Cardiac fibroblast (primary cell): ENCODE measurements at regions not wholly inside any gene's neighbourhood (a gene's known extent, or its start where the extent isn't known, plus 50 kb on each side); places are given as distances from the start of the nearest gene placed in this dataset.

Source experiments
- DNase-seq, 2 donors: peaks; one replicate each; pipeline versions ENCODE4 v3.0.0 to v3.0.0-alpha.2; 2010; ENCODE audit warnings: low read depth in 2 of 2
- H3K4me3 ChIP-seq, 2 donors: replicated peaks in 1 of 2; 1 replicate in 1 of 2; 2 replicates in 1 of 2; pipeline ENCODE4 v1.5.1; 2011; ENCODE audit warnings: low read depth in 2 of 2, low read length in 2 of 2, mild to moderate bottlenecking in 2 of 2, moderate library complexity in 1 of 2
- TF ChIP-seq, protein P1 (sequence below): IDR thresholded peaks from one replicate; pipeline ENCODE4 v1.5.1; 2011; ENCODE audit warnings: low read depth, mild to moderate bottlenecking, low read length, inconsistent platforms

DNA sequence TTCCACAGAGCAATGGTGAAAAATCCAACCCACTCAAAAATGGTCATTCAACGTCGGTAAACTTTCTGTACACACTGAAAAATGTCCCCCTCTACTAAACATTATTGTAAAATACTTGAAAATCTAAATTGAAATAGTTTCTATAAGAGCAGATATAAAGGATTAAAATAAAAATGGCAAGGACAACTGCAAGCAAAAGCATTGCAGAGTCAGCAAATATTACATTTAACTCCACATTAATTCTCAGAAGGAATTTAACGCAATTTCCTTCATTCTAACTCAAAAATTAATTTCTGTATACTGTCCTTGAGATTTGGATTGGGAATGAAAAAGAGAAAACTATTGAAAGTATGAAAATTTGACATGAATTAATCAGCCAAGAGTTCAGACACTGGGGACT lies 64.4 kb upstream of the SSBP2 start:
- no peak for DNase-seq
- TF ChIP-seq, protein P1, sequence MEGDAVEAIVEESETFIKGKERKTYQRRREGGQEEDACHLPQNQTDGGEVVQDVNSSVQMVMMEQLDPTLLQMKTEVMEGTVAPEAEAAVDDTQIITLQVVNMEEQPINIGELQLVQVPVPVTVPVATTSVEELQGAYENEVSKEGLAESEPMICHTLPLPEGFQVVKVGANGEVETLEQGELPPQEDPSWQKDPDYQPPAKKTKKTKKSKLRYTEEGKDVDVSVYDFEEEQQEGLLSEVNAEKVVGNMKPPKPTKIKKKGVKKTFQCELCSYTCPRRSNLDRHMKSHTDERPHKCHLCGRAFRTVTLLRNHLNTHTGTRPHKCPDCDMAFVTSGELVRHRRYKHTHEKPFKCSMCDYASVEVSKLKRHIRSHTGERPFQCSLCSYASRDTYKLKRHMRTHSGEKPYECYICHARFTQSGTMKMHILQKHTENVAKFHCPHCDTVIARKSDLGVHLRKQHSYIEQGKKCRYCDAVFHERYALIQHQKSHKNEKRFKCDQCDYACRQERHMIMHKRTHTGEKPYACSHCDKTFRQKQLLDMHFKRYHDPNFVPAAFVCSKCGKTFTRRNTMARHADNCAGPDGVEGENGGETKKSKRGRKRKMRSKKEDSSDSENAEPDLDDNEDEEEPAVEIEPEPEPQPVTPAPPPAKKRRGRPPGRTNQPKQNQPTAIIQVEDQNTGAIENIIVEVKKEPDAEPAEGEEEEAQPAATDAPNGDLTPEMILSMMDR: no peak

GRCh38 chr5:81808106-81808505 lies 57.2 kb upstream of the SSBP2 start:
- TF ChIP-seq, protein P1: no peak
- no peak for DNase-seq
- H3K4me3 ChIP-seq: no peak overlapping the region

More for the DNA sequence above, 64.4 kb upstream of the SSBP2 start:
- no peak overlapping the region for H3K4me3 ChIP-seq

DNA sequence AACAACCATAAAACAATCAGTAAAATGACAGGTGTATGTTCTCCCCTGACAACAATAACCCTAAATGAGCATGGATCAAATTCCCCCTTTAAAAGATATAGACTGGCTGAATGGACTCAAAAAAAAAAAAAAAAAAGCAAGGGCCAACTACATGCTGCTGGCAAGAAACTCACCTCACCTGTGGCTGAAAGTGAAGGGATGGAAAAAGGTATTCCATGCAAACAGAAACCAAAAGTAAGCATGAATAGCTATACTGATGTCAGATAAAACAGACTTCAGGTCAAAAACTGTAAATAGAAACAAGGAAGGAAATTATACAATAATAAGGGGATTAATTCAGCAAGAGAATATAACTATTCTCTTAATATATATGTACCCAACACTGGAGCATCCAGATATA lies 54.2 kb upstream of the SSBP2 start:
- H3K4me3 ChIP-seq: no peak overlapping the region
- no peak for DNase-seq
- TF ChIP-seq, protein P1: no peak

GRCh38 chr5:81803812-81804211 lies 52.9 kb upstream of the SSBP2 start:
- no peak for DNase-seq
- TF ChIP-seq, protein P1: no peak
- no peak overlapping the region for H3K4me3 ChIP-seq

GRCh38 chr5:81802625-81803024 lies 51.7 kb upstream of the SSBP2 start:
- TF ChIP-seq, protein P1: no peak
- no peak for DNase-seq
- H3K4me3 ChIP-seq: no peak overlapping the region

DNA sequence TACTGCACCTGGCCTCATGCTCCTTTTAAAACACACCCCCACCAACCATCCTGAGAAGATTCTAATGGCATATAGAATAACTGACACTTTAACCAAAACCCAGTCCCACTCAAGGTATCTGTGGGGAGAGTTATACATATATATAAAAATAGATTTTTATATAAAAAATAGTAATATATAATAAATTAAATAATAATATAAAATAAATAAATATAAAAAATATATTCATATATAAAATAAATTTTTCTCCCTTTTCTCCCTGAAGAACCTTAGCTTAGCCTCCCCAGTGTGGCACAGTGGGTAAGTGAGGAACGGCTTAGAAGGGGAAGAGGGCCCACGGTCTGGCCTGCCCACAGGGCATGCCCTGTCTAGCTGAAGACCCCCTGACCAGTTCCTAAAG lies 51.1 kb upstream of the SSBP2 start:
- TF ChIP-seq, protein P1: no peak
- no peak for DNase-seq
- no peak overlapping the region for H3K4me3 ChIP-seq

DNA sequence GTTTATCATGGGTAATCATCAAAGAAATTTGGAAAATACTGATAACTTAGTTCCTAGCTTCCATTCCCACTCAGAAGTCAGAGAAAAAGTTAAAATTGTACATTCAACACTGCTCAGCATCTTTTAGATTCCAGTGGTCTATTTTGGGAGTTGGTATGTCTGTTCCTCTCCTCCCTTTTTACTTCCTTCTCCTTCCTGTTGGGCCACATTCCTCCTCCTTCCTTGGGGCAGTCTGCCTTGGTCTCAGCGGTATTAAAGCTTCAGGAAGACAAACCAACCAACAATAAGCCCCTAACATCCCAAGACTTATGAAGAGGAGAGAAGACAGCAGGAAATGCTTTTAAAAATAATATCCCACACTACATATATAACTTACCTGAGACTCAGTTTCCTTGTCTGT lies 49.9 kb upstream of the SSBP2 start:
- DNase-seq: peak in 1 of 2 donors; percentile 14
- no peak overlapping the region for H3K4me3 ChIP-seq
- TF ChIP-seq, protein P1: no peak
